CD4-positive, alpha-beta T cell (primary cell): ENCODE measurements at regions not wholly inside any gene's neighbourhood (a gene's known extent, or its start where the extent isn't known, plus 50 kb on each side); places are given as distances from the start of the nearest gene placed in this dataset.

Experiments used
- ATAC-seq: fragments of 200-7000 bp; cut with Tn5 transposase; one replicate; pipeline ENCODE4 v1.10.0; 2022; ENCODE audit warnings: mild to moderate bottlenecking; ENCODE audit not compliant: poor library complexity
- CTCF ChIA-PET: fragments of 350-600 bp; sonication (Branson Sonifier 250); formaldehyde crosslinking; loops from one replicate; lab custom pipeline; 2021; ENCODE audit warnings: antibody characterized with exemption, inconsistent platforms; lab: Charles Lee
- POLR2A ChIA-PET: fragments of 350-600 bp; sonication (Branson Sonifier 250); formaldehyde crosslinking; loops from one replicate; lab custom pipeline; 2021; ENCODE audit warnings: antibody characterized with exemption, inconsistent platforms; lab: Charles Lee
- DNase-seq, 14 experiments: peaks; one replicate each; pipeline ENCODE4 v3.0.0-alpha.2; 2013 to 2020; ENCODE audit warnings: mixed read lengths in 2 of 14
- H3K27ac ChIP-seq, 2 donors: one replicate each; pipeline versions ENCODE4 v1.5.1 to v1.7.0; 2013; ENCODE audit warnings: low read length in 2 of 2, low read depth in 1 of 2, mild to moderate bottlenecking in 1 of 2
- H3K27me3 ChIP-seq, 2 experiments: 1 replicate in 1 of 2; 2 replicates in 1 of 2; pipeline versions ENCODE4 v1.6.1 to v1.7.0; 2013; ENCODE audit warnings: low read length in 2 of 2, control low read depth in 1 of 2, mild to moderate bottlenecking in 1 of 2, moderate library complexity in 1 of 2; ENCODE audit not compliant: insufficient read depth in 2 of 2, control insufficient read depth in 1 of 2
- H3K36me3 ChIP-seq: one replicate; pipeline ENCODE4 v1.6.1; 2013; ENCODE audit warnings: low read length, control low read depth; ENCODE audit not compliant: insufficient read depth
- H3K4me1 ChIP-seq: one replicate; pipeline ENCODE4 v1.6.1; 2013; ENCODE audit warnings: low read length, control low read depth; ENCODE audit not compliant: insufficient read depth
- H3K4me3 ChIP-seq: one replicate; pipeline ENCODE4 v1.5.1; 2013; ENCODE audit warnings: mild to moderate bottlenecking, low read length, moderate library complexity
- H3K9me3 ChIP-seq, 2 experiments: 1 replicate in 1 of 2; 2 replicates in 1 of 2; pipeline versions ENCODE4 v1.6.1 to v1.7.0; 2013; ENCODE audit warnings: low read length in 2 of 2, mild to moderate bottlenecking in 2 of 2, control low read depth in 1 of 2, moderate library complexity in 1 of 2; ENCODE audit not compliant: control insufficient read depth in 1 of 2, insufficient read depth in 1 of 2
- H3K27ac Mint-ChIP-seq: one replicate; pipeline ENCODE4 v1.8.0; 2020; ENCODE audit warnings: mixed read lengths
- H3K27me3 Mint-ChIP-seq: one replicate; pipeline ENCODE4 v1.8.0; 2021; ENCODE audit warnings: mixed read lengths
- H3K36me3 Mint-ChIP-seq: one replicate; pipeline ENCODE4 v1.8.0; 2021; ENCODE audit warnings: low read depth, mixed read lengths
- H3K4me1 Mint-ChIP-seq: one replicate; pipeline ENCODE4 v1.8.0; 2021; ENCODE audit warnings: low read depth, mixed read lengths
- H3K4me3 Mint-ChIP-seq: one replicate; pipeline ENCODE4 v1.8.0; 2020; ENCODE audit warnings: mild to moderate bottlenecking, mixed read lengths
- H3K9me3 Mint-ChIP-seq: one replicate; pipeline ENCODE4 v1.8.0; 2020; ENCODE audit warnings: mixed read lengths
- CTCF ChIP-seq: fragments of 200-600 bp; IDR thresholded peaks from one replicate; pipeline ENCODE4 v1.8.0; 2022; ENCODE audit warnings: antibody characterized with exemption, mild to moderate bottlenecking
- intact Hi-C, 2 experiments: fragments of 100-400 bp; cut with DNase I in 1 of 2; cut with micrococcal nuclease in 1 of 2; formaldehyde crosslinking; loops; one replicate each; pipeline versions ENCODE4 v1.15.1 to v1.9.0; 2023 to 2025; cut with DNase I, micrococcal nuclease

GRCh38 chr11:126137136-126137535, 74.3 kb downstream of the RPUSD4 start:
- Mint-ChIP-seq H3K27ac (no peak overlapping the region), H3K27me3 (peaks cover 14% of the 10 kb centered on the region), H3K36me3 (no peaks in the 10 kb centered on the region), H3K4me3 (no peak overlapping the region), H3K4me1 (no peaks in the 10 kb centered on the region), H3K9me3 (no peaks in the 10 kb centered on the region)
- DNase-seq = no peak
- POLR2A ChIA-PET = no interaction called here
- no peak for TF ChIP-seq CTCF
- Histone ChIP-seq H3K9me3 (no peaks in the 10 kb centered on the region), H3K27ac (no peak overlapping the region), H3K36me3 (no peaks in the 10 kb centered on the region), H3K4me1 (no peaks in the 10 kb centered on the region), H3K27me3 (peaks cover 2 to 5% of the 10 kb centered on the region in 2 experiments), H3K4me3 (no peak overlapping the region)
- CTCF ChIA-PET = no interaction called here
- intact Hi-C loops = no loop called here
- ATAC-seq = no peak

GRCh38 chr11:126136507-126136906, 73.8 kb upstream of the CDON start:
- no peak overlapping the region for H3K27ac ChIP-seq
- intact Hi-C loops = no loop called here
- H3K4me1 ChIP-seq = no peaks in the 10 kb centered on the region
- no peaks in the 10 kb centered on the region for H3K9me3 ChIP-seq
- DNase-seq = no peak
- TF ChIP-seq CTCF = no peak
- POLR2A ChIA-PET = no interaction called here
- no peaks in the 10 kb centered on the region for H3K4me1 Mint-ChIP-seq
- no peaks in the 10 kb centered on the region for H3K36me3 Mint-ChIP-seq
- H3K4me3 ChIP-seq = no peak overlapping the region
- no peaks in the 10 kb centered on the region for H3K9me3 Mint-ChIP-seq
- H3K27ac Mint-ChIP-seq = no peak overlapping the region
- H3K27me3 Mint-ChIP-seq = peaks cover 14% of the 10 kb centered on the region
- no peak overlapping the region for H3K4me3 Mint-ChIP-seq
- CTCF ChIA-PET = no interaction called here
- H3K27me3 ChIP-seq = peaks cover 2 to 5% of the 10 kb centered on the region in 2 experiments
- H3K36me3 ChIP-seq = no peaks in the 10 kb centered on the region
- no peak for ATAC-seq

- no peak overlapping the region for H3K27ac ChIP-seq
- no peaks in the 10 kb centered on the region for H3K4me1 ChIP-seq
- intact Hi-C loops = no loop called here
- peaks cover 14% of the 10 kb centered on the region for H3K27me3 Mint-ChIP-seq
- no peak overlapping the region for H3K4me3 ChIP-seq
- H3K27me3 ChIP-seq = peaks cover 2 to 5% of the 10 kb centered on the region in 2 experiments
- ATAC-seq = no peak
- DNase-seq = no peak
- ChIA-PET POLR2A (no interaction called here), CTCF (no interaction called here)
- H3K36me3 ChIP-seq = no peaks in the 10 kb centered on the region
- no peaks in the 10 kb centered on the region for H3K9me3 ChIP-seq
- no peak for TF ChIP-seq CTCF
- no peaks in the 10 kb centered on the region for H3K36me3 Mint-ChIP-seq
- H3K4me3 Mint-ChIP-seq = no peak overlapping the region
- H3K27ac Mint-ChIP-seq = no peak overlapping the region
- H3K9me3 Mint-ChIP-seq = no peaks in the 10 kb centered on the region
- H3K4me1 Mint-ChIP-seq = no peaks in the 10 kb centered on the region
Measured at GRCh38 chr11:126135235-126136176, 72.8 kb upstream of the CDON start.
